Fibroblast of villous mesenchyme (primary cell): ENCODE measurements at regions not wholly inside any gene's neighbourhood (a gene's known extent, or its start where the extent isn't known, plus 50 kb on each side); places are given as distances from the start of the nearest gene placed in this dataset.

Experiments
- DNase-seq: peaks from one replicate; pipeline ENCODE4 v3.0.0-alpha.2; 2010; ENCODE audit warnings: low read depth
- H3K4me3 ChIP-seq: 2 replicates; pipeline ENCODE4 v1.5.1; 2011; ENCODE audit warnings: low read depth, mild to moderate bottlenecking, low read length
- CTCF ChIP-seq: IDR thresholded peaks from 2 replicates; pipeline ENCODE4 v1.5.1; 2012; ENCODE audit warnings: low read depth, mild to moderate bottlenecking, low read length; ENCODE audit not compliant: insufficient read depth

- no peak for DNase-seq
- no peak overlapping the region for H3K4me3 ChIP-seq
- no peak for TF ChIP-seq CTCF
Observed at GRCh38 chr1:105678334-105678733, 1378.1 kb upstream of the PRMT6 start.

GRCh38 chr1:105684714-105685113, 1371.8 kb upstream of the PRMT6 start:
- no peak overlapping the region for H3K4me3 ChIP-seq
- DNase-seq = no peak
- TF ChIP-seq CTCF = no peak

GRCh38 chr1:105686026-105686425, 1370.4 kb upstream of the PRMT6 start:
- TF ChIP-seq CTCF = no peak
- H3K4me3 ChIP-seq = no peak overlapping the region
- DNase-seq = no peak

GRCh38 chr1:105686874-105687690, 1369.4 kb upstream of the PRMT6 start:
- no peak for DNase-seq
- no peak overlapping the region for H3K4me3 ChIP-seq
- TF ChIP-seq CTCF = no peak

- TF ChIP-seq CTCF = no peak
- no peak overlapping the region for H3K4me3 ChIP-seq
- DNase-seq = no peak
Observed at GRCh38 chr1:105700723-105701122, 1355.8 kb upstream of the PRMT6 start.

GRCh38 chr1:105724286-105724685, 1332.2 kb upstream of the PRMT6 start:
- no peak for TF ChIP-seq CTCF
- DNase-seq = no peak
- no peak overlapping the region for H3K4me3 ChIP-seq

GRCh38 chr1:105730701-105731100, 1325.8 kb upstream of the PRMT6 start:
- no peak for TF ChIP-seq CTCF
- no peak for DNase-seq
- no peak overlapping the region for H3K4me3 ChIP-seq
